ENCODE measurements at regions not wholly inside any gene's neighbourhood (a gene's known extent, or its start where the extent isn't known, plus 50 kb on each side); places are given as distances from the start of the nearest gene placed in this dataset.

GRCh38 chr6:140228491-140228890 lies 854.0 kb upstream of the CITED2 start:
- no peak overlapping the region for H3K4me2 ChIP-seq (ENCODE audit: low read length)
- no peak overlapping the region for H3K9ac ChIP-seq (ENCODE audit: low read length)
- H3F3A ChIP-seq (ENCODE audit: insufficient read depth, low read length) = no peaks in the 10 kb centered on the region
- H3K4me1 ChIP-seq (ENCODE audit: insufficient read depth, low read length, severe bottlenecking) = no peaks in the 10 kb centered on the region
- TF ChIP-seq CTCF (IDR thresholded peaks at IDR 0.05; ENCODE audit: low read length) (no peak), EZH2 (IDR thresholded peaks at IDR 0.05; ENCODE audit: borderline replicate concordance, low read length) (no peak)
- H3K9me3 ChIP-seq (ENCODE audit: low read length) = no peaks in the 10 kb centered on the region
- H4K20me1 ChIP-seq (ENCODE audit: insufficient read depth, low read length) = no peaks in the 10 kb centered on the region
- H3K27me3 ChIP-seq (ENCODE audit: insufficient read depth, low read length) = no peaks in the 10 kb centered on the region
- H2AFZ ChIP-seq (ENCODE audit: low read length) = no peak overlapping the region
- H3K36me3 ChIP-seq (ENCODE audit: insufficient read depth, low read length) = no peaks in the 10 kb centered on the region
- no peak overlapping the region for H3K4me3 ChIP-seq (ENCODE audit: low read depth, low read length, poor library complexity, severe bottlenecking)
- H3K9me2 ChIP-seq (ENCODE audit: low read depth, low read length) = no peaks in the 10 kb centered on the region
- no peaks in the 10 kb centered on the region for H3K79me2 ChIP-seq (ENCODE audit: insufficient read depth, low read length)
- no peak overlapping the region for H3K27ac ChIP-seq (ENCODE audit: low read depth, low read length, poor library complexity, severe bottlenecking)

GRCh38 chr6:140226637-140227036 lies 852.2 kb upstream of the CITED2 start:
- no peak for TF ChIP-seq CTCF (IDR thresholded peaks at IDR 0.05; ENCODE audit: low read length)
- TF ChIP-seq EZH2 (IDR thresholded peaks at IDR 0.05; ENCODE audit: borderline replicate concordance, low read length) = no peak
- Histone ChIP-seq H2AFZ (ENCODE audit: low read length) (no peak overlapping the region), H3K9me3 (ENCODE audit: low read length) (no peaks in the 10 kb centered on the region), H3K4me2 (ENCODE audit: low read length) (no peak overlapping the region), H3K9me2 (ENCODE audit: low read depth, low read length) (no peaks in the 10 kb centered on the region), H3K4me1 (ENCODE audit: insufficient read depth, low read length, severe bottlenecking) (no peaks in the 10 kb centered on the region), H3K36me3 (ENCODE audit: insufficient read depth, low read length) (no peaks in the 10 kb centered on the region), H3F3A (ENCODE audit: insufficient read depth, low read length) (no peaks in the 10 kb centered on the region), H3K27me3 (ENCODE audit: insufficient read depth, low read length) (no peaks in the 10 kb centered on the region), H4K20me1 (ENCODE audit: insufficient read depth, low read length) (no peaks in the 10 kb centered on the region), H3K9ac (ENCODE audit: low read length) (no peak overlapping the region), H3K27ac (ENCODE audit: low read depth, low read length, poor library complexity, severe bottlenecking) (no peak overlapping the region), H3K79me2 (ENCODE audit: insufficient read depth, low read length) (no peaks in the 10 kb centered on the region), H3K4me3 (ENCODE audit: low read depth, low read length, poor library complexity, severe bottlenecking) (no peak overlapping the region)

GRCh38 chr6:140225701-140226436 lies 851.4 kb upstream of the CITED2 start:
- Histone ChIP-seq H3K79me2 (ENCODE audit: insufficient read depth, low read length) (no peaks in the 10 kb centered on the region), H3K27me3 (ENCODE audit: insufficient read depth, low read length) (no peaks in the 10 kb centered on the region), H3K9me3 (ENCODE audit: low read length) (no peaks in the 10 kb centered on the region), H3K4me1 (ENCODE audit: insufficient read depth, low read length, severe bottlenecking) (no peaks in the 10 kb centered on the region), H3K36me3 (ENCODE audit: insufficient read depth, low read length) (no peaks in the 10 kb centered on the region), H4K20me1 (ENCODE audit: insufficient read depth, low read length) (no peaks in the 10 kb centered on the region), H3K9me2 (ENCODE audit: low read depth, low read length) (no peaks in the 10 kb centered on the region), H3K4me2 (ENCODE audit: low read length) (no peak overlapping the region), H3F3A (ENCODE audit: insufficient read depth, low read length) (no peaks in the 10 kb centered on the region), H3K9ac (ENCODE audit: low read length) (no peak overlapping the region), H2AFZ (ENCODE audit: low read length) (no peak overlapping the region), H3K4me3 (ENCODE audit: low read depth, low read length, poor library complexity, severe bottlenecking) (no peak overlapping the region), H3K27ac (ENCODE audit: low read depth, low read length, poor library complexity, severe bottlenecking) (no peak overlapping the region)
- TF ChIP-seq CTCF (IDR thresholded peaks at IDR 0.05; ENCODE audit: low read length) = no peak
- no peak for TF ChIP-seq EZH2 (IDR thresholded peaks at IDR 0.05; ENCODE audit: borderline replicate concordance, low read length)
